WI38 (cell line): ENCODE measurements at regions not wholly inside any gene's neighbourhood (a gene's known extent, or its start where the extent isn't known, plus 50 kb on each side); places are given as distances from the start of the nearest gene placed in this dataset.

Experiments used
- H3K4me3 ChIP-seq: 2 replicates; pipeline ENCODE4 v1.5.1; 2011; ENCODE audit warnings: low read depth, mild to moderate bottlenecking, control low read depth, low read length
- CTCF ChIP-seq: IDR thresholded peaks from 2 replicates; pipeline ENCODE4 v1.5.1; 2012; ENCODE audit warnings: low read depth, mild to moderate bottlenecking, control low read depth, low read length

DNA sequence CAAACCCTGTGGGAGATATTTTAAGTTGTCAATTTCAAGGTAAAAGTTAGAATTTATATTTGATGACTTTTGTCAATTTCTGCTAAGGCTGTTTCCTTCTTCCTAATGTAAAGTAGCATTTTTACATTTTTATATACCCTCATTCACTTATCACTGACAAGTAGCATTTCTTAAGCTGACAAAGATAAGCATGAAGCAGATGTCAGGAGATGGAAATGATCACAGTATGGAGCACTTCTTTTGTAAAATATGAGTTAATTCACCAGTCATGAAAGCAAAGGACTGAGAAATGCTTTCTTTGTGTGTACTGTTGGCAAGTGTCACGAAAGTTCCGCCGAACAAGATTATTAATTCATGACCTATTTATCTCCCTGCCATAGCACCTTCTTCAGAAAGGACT, 503.9 kb downstream of the DNAJB9 start:
- no peak overlapping the region for H3K4me3 ChIP-seq
- no peak for TF ChIP-seq CTCF

DNA sequence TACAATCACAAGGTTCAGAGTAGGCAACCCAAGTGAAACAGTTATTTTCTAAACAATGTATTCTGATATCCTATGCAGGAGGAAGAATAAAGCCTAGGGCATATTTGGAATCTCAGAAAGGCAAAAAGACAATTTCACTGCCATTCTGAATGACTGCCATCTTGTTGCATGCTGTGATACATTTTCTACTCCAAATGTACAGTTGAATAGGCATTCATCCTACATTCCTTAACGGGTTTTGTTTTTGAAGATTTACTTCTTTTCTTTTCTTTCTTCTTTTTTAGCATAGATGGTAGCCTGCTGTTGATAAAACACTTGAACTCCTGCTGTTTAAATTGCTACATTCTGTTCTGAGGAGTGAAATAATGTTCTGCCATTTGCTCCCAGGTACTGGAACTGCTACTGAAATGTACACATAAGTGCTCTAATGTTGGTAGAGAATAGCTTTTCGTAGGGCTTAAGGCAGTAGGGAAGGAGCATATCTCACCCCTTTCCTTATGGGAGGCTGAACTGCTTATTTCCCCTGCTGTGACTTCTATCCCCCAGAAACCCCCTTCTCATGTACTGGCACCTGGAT, 506.8 kb downstream of the DNAJB9 start:
- no peak for TF ChIP-seq CTCF
- H3K4me3 ChIP-seq, result no peak overlapping the region

DNA sequence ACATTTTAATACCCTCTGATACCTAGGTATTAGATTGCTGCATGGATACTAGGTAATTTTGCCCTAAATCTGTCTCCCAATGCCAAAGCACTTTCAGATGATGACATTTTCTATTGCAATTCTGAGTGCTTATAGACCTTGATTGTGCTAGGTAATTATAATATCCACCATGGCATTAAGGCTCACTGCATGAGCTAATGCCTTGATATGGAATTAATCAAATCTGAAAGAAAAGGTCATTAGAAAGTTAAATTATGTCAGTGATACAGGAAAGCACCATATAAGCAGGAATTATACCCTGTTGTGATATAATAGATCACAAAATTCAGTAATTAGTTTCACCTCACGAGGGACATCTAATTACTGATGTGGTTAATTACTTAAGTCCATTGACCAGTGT, 521.4 kb downstream of the DNAJB9 start:
- no peak overlapping the region for H3K4me3 ChIP-seq
- TF ChIP-seq CTCF, result no peak

- no peak overlapping the region for H3K4me3 ChIP-seq
- TF ChIP-seq CTCF, result no peak
These were observed 522.6 kb downstream of the DNAJB9 start for GRCh38 chr7:109092268-109092667.

DNA sequence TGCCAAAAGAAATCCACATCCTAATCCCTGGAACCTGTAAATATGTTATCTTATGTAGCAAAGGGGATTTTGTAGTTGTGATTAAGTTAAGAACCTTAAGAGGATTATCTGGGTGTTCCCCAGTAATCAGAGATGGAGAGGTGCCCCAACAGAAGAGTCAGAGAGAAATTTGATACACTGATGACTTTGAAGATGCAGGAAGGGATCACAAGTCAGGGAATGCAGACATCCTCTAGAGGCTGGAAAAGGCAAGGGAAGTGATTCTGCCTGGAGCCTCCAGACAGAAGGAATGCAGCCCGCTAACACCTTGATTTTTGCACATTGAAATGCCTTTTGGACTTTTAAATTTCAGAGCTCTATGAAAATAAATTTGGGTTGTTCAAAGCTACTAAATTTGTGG, 531.7 kb downstream of the DNAJB9 start:
- TF ChIP-seq CTCF, result no peak
- H3K4me3 ChIP-seq, result no peak overlapping the region

GRCh38 chr7:109109558-109109957, 539.9 kb downstream of the DNAJB9 start:
- no peak for TF ChIP-seq CTCF
- no peak overlapping the region for H3K4me3 ChIP-seq

DNA sequence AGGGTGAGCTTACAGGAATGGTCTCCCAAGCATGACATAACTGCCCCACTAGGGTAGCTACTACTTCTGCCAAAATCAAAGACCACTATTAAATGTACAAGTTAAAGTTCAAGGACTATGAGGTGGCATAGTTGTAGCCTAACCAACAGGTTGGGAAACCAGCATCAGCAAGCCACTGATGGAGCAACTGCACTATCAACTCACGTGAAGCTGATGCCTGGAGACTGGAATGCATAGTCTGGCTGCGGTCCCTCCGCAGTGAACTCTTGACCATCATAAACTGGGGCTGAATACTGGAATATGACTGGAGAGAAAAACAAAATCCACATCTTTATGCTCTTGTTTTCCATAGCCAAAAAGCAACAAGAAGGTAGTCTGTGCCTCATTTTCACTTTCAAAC, 541.4 kb downstream of the DNAJB9 start:
- no peak overlapping the region for H3K4me3 ChIP-seq
- TF ChIP-seq CTCF, result no peak
